ENCODE measurements at regions not wholly inside any gene's neighbourhood (a gene's known extent, or its start where the extent isn't known, plus 50 kb on each side); places are given as distances from the start of the nearest gene placed in this dataset.

- H2AFZ ChIP-seq (ENCODE audit: low read length): no peak overlapping the region
- no TSS peak for BruUV-seq (replicated peaks)
These were observed 112.6 kb downstream of the TMEM18 start for GRCh38 chr2:564471-565181.

GRCh38 chr2:563512-563911, 113.7 kb downstream of the TMEM18 start:
- Histone ChIP-seq H2AFZ (ENCODE audit: low read length) (no peak overlapping the region), H3K9me2 (replicated peaks; ENCODE audit: low read length) (no peaks in the 10 kb centered on the region), H3K27ac (ENCODE audit: low read length) (no peak overlapping the region), H3K4me2 (ENCODE audit: low read length) (no peak overlapping the region), H3K36me3 (ENCODE audit: low read depth, low read length) (no peaks in the 10 kb centered on the region), H3K27me3 (ENCODE audit: low read length) (peaks cover 32% of the 10 kb centered on the region), H3K9me3 (ENCODE audit: low read length) (no peaks in the 10 kb centered on the region), H3F3A (ENCODE audit: low read length, unreplicated experiment) (no peaks in the 10 kb centered on the region), H4K20me1 (ENCODE audit: low read length) (no peaks in the 10 kb centered on the region), H3K9ac (ENCODE audit: low read length) (no peak overlapping the region), H3K79me2 (ENCODE audit: low read length) (no peaks in the 10 kb centered on the region), H3K4me3 (ENCODE audit: low read length) (no peak overlapping the region), H3K4me1 (ENCODE audit: insufficient read depth, low read length) (peaks cover 19% of the 10 kb centered on the region)
- intact Hi-C loops (cut with micrococcal nuclease): no loop called here
- DNase-seq (no peak), ATAC-seq (no peak)
- POLR2A ChIA-PET (ENCODE audit: unreplicated experiment): no interaction called here
- TF ChIP-seq CTCF (conservative IDR thresholded peaks at IDR 0.05; ENCODE audit: low read depth, low read length): no peak
- TF ChIP-seq EZH2 (IDR thresholded peaks at IDR 0.05; ENCODE audit: low read length, unreplicated experiment): no peak
- TF ChIP-seq EZH2phosphoT487 (IDR thresholded peaks at IDR 0.05; ENCODE audit: borderline replicate concordance, low read length): no peak
- CTCF ChIA-PET: no interaction called here
- no TSS peak for BruUV-seq (replicated peaks)

More at GRCh38 chr2:564471-565181, 112.6 kb downstream of the TMEM18 start:
- Histone ChIP-seq H3K79me2 (ENCODE audit: low read length) (no peaks in the 10 kb centered on the region), H3K36me3 (ENCODE audit: low read depth, low read length) (no peaks in the 10 kb centered on the region), H3K27ac (ENCODE audit: low read length) (no peak overlapping the region), H3K4me1 (ENCODE audit: insufficient read depth, low read length) (peaks cover 24% of the 10 kb centered on the region), H3K9me3 (ENCODE audit: low read length) (no peaks in the 10 kb centered on the region), H4K20me1 (ENCODE audit: low read length) (no peaks in the 10 kb centered on the region), H3K27me3 (ENCODE audit: low read length) (peaks cover 21% of the 10 kb centered on the region), H3F3A (ENCODE audit: low read length, unreplicated experiment) (no peaks in the 10 kb centered on the region), H3K9ac (ENCODE audit: low read length) (no peak overlapping the region), H3K4me3 (ENCODE audit: low read length) (no peak overlapping the region), H3K9me2 (replicated peaks; ENCODE audit: low read length) (no peaks in the 10 kb centered on the region), H3K4me2 (ENCODE audit: low read length) (no peak overlapping the region)
- DNase-seq: no peak
- ATAC-seq: no peak
- CTCF ChIA-PET: no interaction called here
- POLR2A ChIA-PET (ENCODE audit: unreplicated experiment): no interaction called here
- TF ChIP-seq EZH2phosphoT487 (IDR thresholded peaks at IDR 0.05; ENCODE audit: borderline replicate concordance, low read length): no peak
- no peak for TF ChIP-seq CTCF (conservative IDR thresholded peaks at IDR 0.05; ENCODE audit: low read depth, low read length)
- no peak for TF ChIP-seq EZH2 (IDR thresholded peaks at IDR 0.05; ENCODE audit: low read length, unreplicated experiment)
- intact Hi-C loops (cut with micrococcal nuclease): no loop called here

All from PC-3 (cell line).